DND-41 (cell line): ENCODE measurements at regions not wholly inside any gene's neighbourhood (a gene's known extent, or its start where the extent isn't known, plus 50 kb on each side); places are given as distances from the start of the nearest gene placed in this dataset.

Experiments
- ATAC-seq: fragments of 200-7000 bp; cut with Tn5 transposase; 3 replicates; pipeline ENCODE4 v1.9.1; 2021; ENCODE audit warnings: low read depth; ENCODE audit not compliant: insufficient read depth
- DNase-seq: peaks from one replicate; pipeline ENCODE4 v3.0.0-alpha.2; 2020
- H2AFZ ChIP-seq: 2 replicates; pipeline ENCODE4 v1.6.0; 2012; ENCODE audit warnings: low read depth, low read length
- H3K27ac ChIP-seq: 2 replicates; pipeline ENCODE4 v1.5.1; 2012; ENCODE audit warnings: low read length, inconsistent platforms
- H3K27me3 ChIP-seq: fragments of 200-600 bp; sonication (generic); 2 replicates; pipeline ENCODE4 v1.6.0; 2012; ENCODE audit warnings: low read length, mild to moderate bottlenecking, inconsistent platforms; ENCODE audit not compliant: insufficient read depth, poor library complexity
- H3K36me3 ChIP-seq: 2 replicates; pipeline ENCODE4 v1.5.1; 2012; ENCODE audit warnings: low read length, inconsistent platforms; ENCODE audit not compliant: insufficient read depth
- H3K4me1 ChIP-seq: 2 replicates; pipeline ENCODE4 v1.5.1; 2012; ENCODE audit warnings: mild to moderate bottlenecking, low read length; ENCODE audit not compliant: insufficient read depth
- H3K4me2 ChIP-seq: 2 replicates; pipeline ENCODE4 v1.6.0; 2012; ENCODE audit warnings: mild to moderate bottlenecking, moderate library complexity, low read length, inconsistent platforms; ENCODE audit not compliant: insufficient read depth
- H3K4me3 ChIP-seq, 2 experiments: fragments of 200-600 bp in 1 of 2; shearing (Covaris generic) in 1 of 2; 2 replicates each; pipeline ENCODE4 v1.5.1; 2012 to 2016; ENCODE audit warnings: inconsistent platforms in 2 of 2, low read length in 2 of 2, mild to moderate bottlenecking in 2 of 2, low read depth in 1 of 2, moderate library complexity in 1 of 2
- H3K79me2 ChIP-seq: 2 replicates; pipeline ENCODE4 v1.6.0; 2012; ENCODE audit warnings: low read length, inconsistent platforms; ENCODE audit not compliant: insufficient read depth
- H3K9ac ChIP-seq: 2 replicates; pipeline ENCODE4 v1.6.0; 2012; ENCODE audit warnings: low read depth, mild to moderate bottlenecking, inconsistent platforms, low read length, moderate library complexity
- H3K9me3 ChIP-seq: 2 replicates; pipeline ENCODE4 v1.5.1; 2012; ENCODE audit warnings: low read length, moderate library complexity, mild to moderate bottlenecking, inconsistent platforms; ENCODE audit not compliant: insufficient read depth, severe bottlenecking
- H4K20me1 ChIP-seq: 2 replicates; pipeline ENCODE4 v1.6.0; 2012; ENCODE audit warnings: low read length; ENCODE audit not compliant: insufficient read depth
- CTCF ChIP-seq: IDR thresholded peaks from 2 replicates; pipeline ENCODE4 v1.5.1; 2012; ENCODE audit warnings: borderline replicate concordance, low read length, moderate library complexity, mild to moderate bottlenecking; ENCODE audit not compliant: poor library complexity, severe bottlenecking; ENCODE audit errors: extremely low read depth
- EZH2 ChIP-seq: IDR thresholded peaks from 3 replicates; pipeline ENCODE4 v1.6.1; 2012; ENCODE audit warnings: borderline replicate concordance, low read depth, mild to moderate bottlenecking, moderate library complexity, low read length, inconsistent platforms; ENCODE audit not compliant: severe bottlenecking

GRCh38 chr9:89885156-89885555 is 280.3 kb downstream of the GADD45G start:
- H3K36me3 ChIP-seq = no peaks in the 10 kb centered on the region
- H3K9me3 ChIP-seq = no peaks in the 10 kb centered on the region
- no peaks in the 10 kb centered on the region for H3K27me3 ChIP-seq
- H3K4me3 ChIP-seq = no peak overlapping the region
- no peak overlapping the region for H3K9ac ChIP-seq
- no peaks in the 10 kb centered on the region for H3K79me2 ChIP-seq
- no peaks in the 10 kb centered on the region for H3K4me1 ChIP-seq
- H3K27ac ChIP-seq = no peak overlapping the region
- no peak for ATAC-seq
- no peak overlapping the region for H3K4me2 ChIP-seq
- DNase-seq = no peak
- TF ChIP-seq EZH2 (no peak), CTCF (no peak)
- H2AFZ ChIP-seq = no peak overlapping the region
- H4K20me1 ChIP-seq = no peaks in the 10 kb centered on the region; the same call in 1 of the 2 replicates

GRCh38 chr9:89886281-89886700 is 281.5 kb downstream of the GADD45G start:
- H3K9ac ChIP-seq = no peak overlapping the region
- no peaks in the 10 kb centered on the region for H3K9me3 ChIP-seq
- H4K20me1 ChIP-seq = no peaks in the 10 kb centered on the region; the same call in 1 of the 2 replicates
- no peak overlapping the region for H3K4me3 ChIP-seq
- no peak overlapping the region for H3K27ac ChIP-seq
- H3K36me3 ChIP-seq = no peaks in the 10 kb centered on the region
- TF ChIP-seq CTCF (no peak), EZH2 (no peak)
- ATAC-seq = no peak
- no peak overlapping the region for H2AFZ ChIP-seq
- H3K27me3 ChIP-seq = no peaks in the 10 kb centered on the region
- DNase-seq = no peak
- H3K4me1 ChIP-seq = no peaks in the 10 kb centered on the region
- H3K4me2 ChIP-seq = no peak overlapping the region
- no peaks in the 10 kb centered on the region for H3K79me2 ChIP-seq

GRCh38 chr9:89887286-89887685 is 282.5 kb downstream of the GADD45G start:
- H3K9me3 ChIP-seq = no peaks in the 10 kb centered on the region
- no peaks in the 10 kb centered on the region for H3K4me1 ChIP-seq
- DNase-seq = no peak
- TF ChIP-seq CTCF (no peak), EZH2 (no peak)
- H3K27me3 ChIP-seq = no peaks in the 10 kb centered on the region
- H3K79me2 ChIP-seq = no peaks in the 10 kb centered on the region
- no peak overlapping the region for H3K4me3 ChIP-seq
- H3K36me3 ChIP-seq = no peaks in the 10 kb centered on the region
- no peak overlapping the region for H2AFZ ChIP-seq
- ATAC-seq = no peak; the same call in 2 of the 3 replicates
- no peak overlapping the region for H3K27ac ChIP-seq
- H4K20me1 ChIP-seq = no peaks in the 10 kb centered on the region
- H3K9ac ChIP-seq = no peak overlapping the region
- H3K4me2 ChIP-seq = no peak overlapping the region

- TF ChIP-seq EZH2 (no peak), CTCF (no peak)
- no peaks in the 10 kb centered on the region for H3K4me1 ChIP-seq
- H3K27me3 ChIP-seq = no peaks in the 10 kb centered on the region
- no peak overlapping the region for H3K4me2 ChIP-seq
- H4K20me1 ChIP-seq = no peaks in the 10 kb centered on the region
- no peak overlapping the region for H2AFZ ChIP-seq
- no peaks in the 10 kb centered on the region for H3K36me3 ChIP-seq
- H3K79me2 ChIP-seq = no peaks in the 10 kb centered on the region
- H3K4me3 ChIP-seq = no peak overlapping the region
- H3K9me3 ChIP-seq = no peaks in the 10 kb centered on the region
- H3K27ac ChIP-seq = no peak overlapping the region
- ATAC-seq = no peak
- no peak overlapping the region for H3K9ac ChIP-seq
- no peak for DNase-seq
These were observed 283.4 kb downstream of the GADD45G start for GRCh38 chr9:89888233-89888632.
